ENCODE measurements at regions not wholly inside any gene's neighbourhood (a gene's known extent, or its start where the extent isn't known, plus 50 kb on each side); places are given as distances from the start of the nearest gene placed in this dataset.
"Not testable (repeated sequence)": the region's sequence is repeated elsewhere in the genome, so short reads cannot be mapped to it uniquely, and the experiment has no call there.

DNA sequence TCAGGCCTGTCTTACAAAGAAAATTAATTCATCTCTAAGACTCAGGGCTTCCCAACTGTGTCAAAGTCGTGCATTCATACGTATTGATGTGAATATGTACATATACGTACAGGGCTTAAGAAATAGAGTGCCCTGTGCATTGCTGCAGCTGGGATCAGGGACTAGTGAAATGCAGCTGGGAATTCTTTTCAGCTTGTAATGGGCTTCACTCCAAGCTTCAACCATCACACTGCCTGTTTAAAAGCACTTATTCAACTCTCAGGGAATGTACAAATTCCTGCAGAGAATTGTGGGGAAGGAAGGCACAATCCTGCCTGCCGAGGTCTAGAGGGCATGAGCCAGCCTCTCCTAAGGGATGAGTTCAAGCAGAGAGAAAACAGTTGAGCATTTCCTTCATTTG, 59.6 kb upstream of the MAN2A1 start:
- no peak for DNase-seq

DNA sequence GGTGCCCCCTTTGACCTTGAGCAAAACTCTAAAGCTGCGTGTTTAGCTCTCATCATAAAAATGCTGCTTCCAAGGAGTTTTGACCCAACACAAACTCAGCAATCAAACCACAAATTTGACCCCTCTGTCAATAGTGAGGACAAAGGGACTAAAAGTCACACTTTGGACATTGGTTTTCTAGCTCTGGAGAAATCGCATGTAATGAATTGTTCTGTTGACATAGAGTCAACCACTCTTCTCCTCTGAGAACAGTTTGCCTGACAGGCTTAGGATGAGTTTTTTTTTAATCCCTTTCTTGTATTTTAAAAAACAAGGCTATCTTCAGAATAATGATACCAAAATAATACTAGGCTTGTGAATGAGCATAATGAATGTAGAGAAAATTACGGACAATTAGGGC, 61.1 kb upstream of the MAN2A1 start:
- DNase-seq: no peak

DNA sequence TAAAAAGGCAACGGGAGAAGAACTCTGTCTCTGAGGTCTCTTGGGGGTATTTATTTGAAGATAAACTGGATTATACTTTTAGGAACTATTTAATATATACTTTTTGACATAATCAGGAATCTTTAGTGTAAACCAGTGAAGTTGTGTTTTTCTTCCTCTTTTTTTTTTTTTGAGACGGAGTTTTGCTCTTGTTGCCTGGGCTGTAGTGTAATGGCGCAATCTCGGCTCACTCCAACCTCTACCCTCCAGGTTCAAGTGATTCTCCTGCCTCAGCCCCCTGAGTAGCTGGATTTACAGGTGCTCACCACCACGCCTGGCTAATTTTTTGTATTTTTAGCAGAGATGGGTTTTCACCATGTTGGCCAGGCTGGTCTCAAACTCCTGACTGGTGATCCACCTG, 68.5 kb upstream of the MAN2A1 start:
- DNase-seq: not testable (repeated sequence)

DNA sequence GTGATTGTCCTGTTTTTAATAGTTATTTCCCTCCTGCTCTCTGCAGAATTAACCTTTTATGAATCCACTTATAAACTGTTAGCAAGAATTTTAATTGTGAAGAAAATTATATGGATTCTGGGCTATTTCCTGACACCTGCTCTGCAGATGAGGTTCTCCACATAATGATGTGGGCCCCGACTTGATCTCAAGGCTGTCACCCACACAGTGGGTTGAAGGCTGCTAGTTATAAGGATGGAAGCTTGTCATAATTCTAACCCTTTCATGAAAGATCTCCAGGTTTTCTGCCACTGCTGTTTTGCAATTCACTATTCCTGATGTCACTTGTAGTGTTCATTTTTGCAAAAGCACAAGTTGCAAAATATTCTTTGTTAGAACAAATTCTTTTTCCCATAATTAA, 69.1 kb upstream of the MAN2A1 start:
- DNase-seq: no peak

DNA sequence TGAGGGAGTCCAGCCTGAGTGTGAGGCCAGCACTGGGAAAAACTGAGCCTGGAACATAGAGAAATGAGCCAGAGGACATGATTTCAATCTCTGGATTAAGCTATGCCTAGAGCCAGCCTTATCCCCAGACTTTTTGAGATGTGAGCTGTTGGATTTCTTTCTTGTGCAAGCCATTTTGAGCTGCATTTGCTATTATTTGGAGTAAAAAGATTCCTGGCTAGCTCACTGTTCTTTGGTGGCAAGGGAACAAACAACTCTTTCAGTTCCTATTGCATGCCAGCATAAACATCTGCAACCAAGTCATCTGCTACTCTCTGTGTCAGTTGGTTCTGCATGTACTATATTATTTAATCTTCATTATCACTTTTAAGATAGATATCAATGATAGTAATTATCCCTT, 70.1 kb upstream of the MAN2A1 start:
- no peak for DNase-seq

DNA sequence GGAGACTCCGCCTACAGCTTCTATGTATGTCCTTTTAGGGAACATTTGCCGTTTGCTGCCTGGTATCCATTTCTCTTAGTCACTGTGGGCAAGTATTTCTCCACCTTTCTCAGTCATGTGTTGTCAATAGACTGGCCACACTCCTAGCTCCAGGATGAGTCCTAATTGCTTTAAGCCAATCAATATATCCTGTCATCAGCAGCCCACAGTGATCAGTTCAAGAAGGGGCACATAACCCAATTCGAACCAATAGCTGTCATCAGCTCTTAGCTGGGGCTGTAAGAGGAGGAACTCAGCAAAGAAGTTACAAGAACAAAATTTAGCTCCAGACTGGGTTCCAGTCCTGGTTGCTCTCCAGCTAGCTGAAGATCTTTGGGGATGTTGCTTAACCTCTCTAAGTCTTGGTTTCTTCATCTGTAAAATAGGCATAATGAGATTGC, 70.7 kb upstream of the MAN2A1 start:
- DNase-seq: no peak

DNA sequence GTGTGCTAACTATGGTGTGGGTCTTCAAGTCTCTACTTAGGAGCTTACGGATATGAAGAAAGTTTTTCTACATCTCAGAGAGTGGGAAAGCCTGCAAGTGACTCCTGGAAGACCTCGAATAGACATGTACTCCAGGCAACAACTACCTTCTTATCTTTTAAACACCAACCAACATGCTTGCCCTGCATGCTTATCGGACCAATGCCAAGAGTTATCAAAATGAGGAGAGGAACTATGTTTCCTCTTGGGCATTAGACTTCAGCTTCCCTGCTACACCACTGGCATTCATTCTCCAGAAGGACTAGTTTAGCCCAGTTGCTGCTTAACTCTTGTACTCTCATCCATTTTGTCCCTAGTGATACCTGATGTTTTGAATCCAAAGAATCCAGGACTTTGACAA, 74.7 kb upstream of the MAN2A1 start:
- no peak for DNase-seq

DNA sequence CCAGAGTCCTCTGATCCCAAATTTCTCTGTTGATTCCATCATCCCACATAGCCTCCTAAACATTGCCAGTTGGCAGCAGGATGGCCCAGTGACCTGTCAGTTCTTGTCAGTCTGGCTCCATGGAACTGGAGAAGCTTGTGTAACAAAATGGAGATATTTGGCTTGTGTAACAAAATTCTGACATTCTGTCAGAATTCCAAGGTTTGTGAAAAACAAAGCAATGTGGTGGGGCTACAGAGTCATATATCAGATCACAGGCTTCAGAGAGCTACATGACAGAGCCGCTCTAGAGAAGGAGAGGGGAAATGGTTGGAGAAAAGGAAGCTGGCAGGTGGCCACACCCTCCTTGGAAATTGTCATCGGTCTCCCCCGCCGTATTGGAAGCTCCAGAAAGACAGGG, 75.4 kb upstream of the MAN2A1 start:
- DNase-seq: no peak

DNA sequence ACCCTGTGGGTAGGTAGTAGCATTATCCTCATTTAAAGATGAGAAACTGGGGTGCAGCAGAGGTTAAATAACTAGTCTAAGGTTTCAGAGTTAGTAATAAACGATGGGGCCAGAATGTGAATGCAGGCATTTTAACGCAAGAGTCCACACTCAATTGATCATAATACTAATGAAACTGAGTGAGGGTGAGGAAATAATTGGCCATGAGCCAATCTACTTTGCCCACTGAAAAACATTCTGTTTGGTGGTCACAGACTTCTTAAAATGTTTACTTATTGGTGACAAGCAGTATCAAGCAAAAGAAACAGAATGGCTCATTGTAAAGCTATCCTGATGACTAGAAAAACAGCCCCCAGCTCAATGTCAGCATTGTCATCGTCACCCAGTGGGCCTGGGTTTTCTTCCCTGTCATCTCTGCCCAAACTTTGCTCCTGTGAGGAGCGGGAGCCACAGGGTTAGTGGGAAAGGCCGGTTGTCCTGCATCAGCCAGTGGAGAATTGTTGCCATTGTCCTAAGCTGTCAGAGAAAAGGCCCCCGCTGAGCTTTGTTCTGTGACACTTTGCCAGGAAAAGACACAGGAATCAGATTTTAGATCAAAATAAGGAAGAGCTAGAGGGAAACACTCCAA, 77.3 kb upstream of the MAN2A1 start:
- no peak for DNase-seq

DNA sequence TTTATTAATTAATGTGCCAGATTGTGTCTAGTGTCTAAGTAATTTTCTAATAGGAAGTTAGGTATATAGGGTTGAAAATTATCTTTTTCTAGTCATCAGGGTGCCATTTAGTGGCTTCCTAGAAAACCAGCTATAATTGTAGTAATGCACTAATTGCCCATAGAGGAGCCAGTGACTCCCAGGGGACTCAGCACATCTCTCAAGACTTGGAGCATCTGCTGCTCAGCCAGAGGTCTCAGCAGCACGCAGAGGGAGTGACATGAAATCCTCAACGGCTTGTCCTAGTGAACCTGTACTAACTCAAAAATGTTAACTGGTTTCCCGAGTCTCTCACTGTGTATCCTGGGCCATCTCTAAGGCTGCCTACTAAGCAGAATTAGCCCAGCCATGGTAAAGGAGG, 78.2 kb upstream of the MAN2A1 start:
- DNase-seq: no peak

DNA sequence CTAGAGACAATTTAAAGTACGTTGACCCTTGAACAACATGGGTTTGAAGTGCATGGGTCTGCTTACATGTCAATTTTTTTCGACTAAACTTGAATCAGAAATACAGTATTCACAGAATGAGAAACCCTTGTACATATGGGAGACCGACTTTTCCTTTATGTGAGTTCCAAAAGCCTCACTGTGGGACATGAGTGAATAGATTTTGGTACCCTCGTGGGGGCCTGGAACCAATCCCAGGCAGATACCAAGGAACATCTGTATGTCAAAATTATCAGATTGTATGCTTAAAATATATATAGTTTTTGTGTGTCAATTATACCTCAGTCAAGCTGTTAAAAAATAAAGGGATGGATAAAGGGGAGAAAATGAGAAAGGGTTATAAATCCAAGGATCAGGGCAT, 78.7 kb upstream of the MAN2A1 start:
- no peak for DNase-seq

DNA sequence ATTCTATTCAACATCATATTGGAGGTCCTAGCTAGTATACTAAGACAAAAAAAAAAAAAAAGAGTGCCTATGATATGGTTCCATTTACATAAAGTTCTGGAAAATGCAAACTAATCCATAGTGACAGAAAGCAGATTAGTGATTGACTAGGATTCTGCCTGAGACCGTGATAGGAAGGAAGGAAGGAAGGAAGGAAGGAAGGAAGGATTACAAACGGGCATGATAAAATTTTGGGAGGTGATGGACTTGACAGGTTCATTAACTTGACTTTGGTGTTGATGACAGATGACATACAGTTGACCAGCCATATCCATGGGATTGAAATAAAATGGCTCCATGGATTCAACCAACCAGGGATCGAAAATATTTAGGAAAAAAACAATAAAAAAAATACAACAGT, 79.1 kb upstream of the MAN2A1 start:
- no peak for DNase-seq

DNA sequence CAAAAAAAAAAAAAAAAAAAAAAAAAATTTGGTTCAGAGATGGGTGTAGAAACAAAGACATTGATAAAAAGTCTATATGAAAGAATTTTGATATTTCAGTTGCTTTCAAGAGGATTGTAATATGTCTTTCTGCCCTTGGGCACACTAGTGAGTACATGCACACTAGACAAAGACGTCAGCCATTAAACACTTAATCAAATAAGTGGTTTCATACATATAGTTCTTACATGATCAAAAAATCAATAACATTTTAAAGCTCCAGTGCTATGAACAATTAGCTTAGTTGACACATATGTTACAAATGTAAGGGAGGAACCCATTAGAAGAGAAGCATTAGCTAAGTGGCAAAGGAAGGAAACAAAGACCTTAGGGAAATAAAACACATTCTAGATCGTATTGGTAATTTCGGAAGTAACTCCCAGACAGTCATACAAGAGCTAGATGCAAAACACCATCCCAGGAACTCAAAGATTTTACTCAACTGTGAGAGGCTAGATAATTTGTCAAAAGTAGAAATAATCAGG, 84.5 kb upstream of the MAN2A1 start:
- DNase-seq: no peak

DNA sequence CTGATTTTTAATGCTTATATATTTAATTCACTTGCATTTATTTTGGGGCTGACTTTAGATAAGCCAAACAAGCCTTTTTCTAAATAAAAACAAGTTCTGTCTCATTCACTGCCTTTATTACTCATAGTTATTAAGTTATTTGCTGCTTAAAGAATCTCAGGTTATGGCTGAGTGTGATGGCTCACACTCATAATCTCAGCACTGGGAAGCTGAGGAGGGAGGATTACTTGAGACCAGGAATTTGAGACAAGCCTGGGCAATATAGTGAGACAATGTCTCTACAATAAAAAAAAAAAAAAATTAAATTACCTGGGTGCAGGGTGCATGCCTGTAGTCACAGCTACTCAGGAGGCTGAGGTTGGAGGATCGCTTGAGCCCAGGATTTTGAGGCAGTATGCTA, 85.0 kb upstream of the MAN2A1 start:
- no peak for DNase-seq

DNA sequence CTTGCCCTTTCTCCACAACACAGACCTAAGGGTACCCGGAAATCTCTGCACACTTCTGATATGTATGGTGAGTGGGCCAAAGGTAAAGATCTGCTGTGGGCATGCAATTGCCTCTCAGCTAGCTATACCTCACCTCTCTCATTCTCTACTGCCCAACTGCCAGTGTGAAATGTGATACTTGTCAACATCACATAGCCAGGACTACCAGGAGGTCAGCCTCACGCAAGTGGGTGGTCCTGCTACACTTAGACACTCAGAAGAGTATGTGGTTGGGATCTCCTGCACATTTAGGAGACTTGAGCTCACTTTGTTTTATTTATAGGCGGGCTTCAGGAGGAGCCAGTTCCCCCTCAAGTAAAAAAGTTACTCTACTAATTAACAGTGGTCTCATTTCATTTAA, 88.0 kb upstream of the MAN2A1 start:
- no peak for DNase-seq

DNA sequence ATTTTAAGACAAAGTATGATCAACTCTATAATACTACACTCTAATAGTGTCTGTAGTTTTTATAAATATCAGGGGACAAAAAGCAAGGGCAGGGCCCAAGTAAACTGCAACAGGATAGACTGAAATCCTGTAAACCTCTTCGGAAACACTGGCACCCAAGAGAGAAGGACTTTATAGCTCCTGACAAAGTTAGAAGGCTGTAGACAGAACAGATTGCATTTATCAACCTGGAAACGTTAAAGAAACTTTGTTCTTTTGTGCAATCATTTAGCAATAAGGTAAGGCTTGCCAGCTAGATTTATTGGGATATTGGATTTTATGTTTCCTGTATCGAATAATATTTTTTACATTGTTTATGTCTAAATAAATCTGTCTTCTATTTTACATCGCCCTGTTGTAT, 91.8 kb upstream of the MAN2A1 start:
- DNase-seq: no peak

DNA sequence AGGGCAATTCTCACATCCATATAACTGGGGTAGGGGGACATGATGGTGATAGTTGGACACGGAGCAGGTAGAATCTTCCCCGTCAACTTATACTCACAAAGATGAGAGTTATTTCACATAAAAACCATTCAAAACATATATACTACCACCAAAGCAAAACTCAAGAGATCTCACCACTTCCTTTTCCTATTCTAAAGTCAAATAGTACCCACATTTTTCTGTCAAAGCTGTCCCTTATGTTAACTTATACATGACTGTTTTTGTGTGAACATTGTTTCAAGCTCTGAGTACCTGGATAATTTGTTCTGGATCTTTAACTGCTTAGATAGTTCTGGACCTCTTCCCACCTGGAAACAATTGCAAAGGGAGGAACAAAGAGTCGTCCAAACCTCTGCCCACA, 95.5 kb upstream of the MAN2A1 start:
- no peak for DNase-seq

DNA sequence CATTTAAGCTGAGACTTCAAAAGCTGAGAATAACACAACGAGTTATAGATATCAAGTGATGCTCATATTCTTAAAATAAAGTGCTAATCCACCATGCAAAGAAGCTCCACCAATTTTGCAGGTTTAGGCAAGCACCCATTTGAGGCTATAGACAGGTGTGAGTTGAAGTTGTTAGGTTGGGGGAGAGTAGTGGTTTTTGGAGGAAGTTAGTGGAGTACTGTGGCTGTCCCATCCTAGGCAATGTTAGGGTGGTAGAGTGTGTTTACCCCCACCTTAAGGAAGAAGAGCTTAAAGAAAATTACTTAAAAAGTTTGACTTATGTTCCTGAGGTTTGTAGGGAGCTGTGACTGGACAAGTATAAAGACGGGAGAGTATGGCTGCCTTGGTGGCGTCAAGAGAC, 98.9 kb upstream of the MAN2A1 start:
- DNase-seq: no peak

DNA sequence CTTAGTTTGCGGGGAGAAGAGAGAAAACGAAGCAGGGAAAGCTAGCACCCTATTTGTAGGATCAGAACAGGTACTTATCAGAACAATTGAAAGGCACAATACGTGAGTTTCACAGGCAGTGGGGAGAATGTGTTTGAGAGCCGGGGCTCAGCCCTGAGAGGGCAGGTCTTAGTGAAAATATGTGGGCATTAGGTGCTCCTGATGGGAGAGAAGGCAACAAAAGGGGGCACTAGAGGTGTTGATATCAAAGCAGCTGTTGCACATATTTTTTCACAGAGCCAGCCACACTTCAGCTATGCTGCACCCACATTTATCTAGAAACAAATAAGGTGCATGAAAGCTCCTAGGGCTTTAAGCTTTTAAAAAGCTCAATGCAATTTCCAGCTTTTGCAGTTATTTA, 99.7 kb upstream of the MAN2A1 start:
- DNase-seq: peak in 1 of 2 donors; percentile 34

DNA sequence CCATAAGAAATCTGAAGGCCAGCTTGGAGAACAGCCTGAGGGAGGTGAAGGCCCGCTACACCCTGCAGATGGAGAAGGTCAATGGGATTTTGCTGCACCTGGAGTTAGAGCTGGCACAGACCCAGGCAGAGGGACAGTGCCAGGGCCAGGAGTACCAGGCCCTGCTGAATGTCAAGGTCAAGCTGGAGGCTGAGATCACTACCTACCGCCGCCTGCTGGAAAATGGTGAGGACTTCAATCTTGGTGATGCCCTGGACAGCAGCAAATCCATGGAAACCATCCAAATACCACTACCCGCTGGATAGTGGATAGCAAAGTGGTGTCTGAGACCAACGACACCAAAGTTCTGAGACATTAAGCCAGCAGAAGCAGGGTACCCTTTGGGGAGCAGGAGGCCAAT, 100.5 kb upstream of the MAN2A1 start:
- DNase-seq: no peak

DNA sequence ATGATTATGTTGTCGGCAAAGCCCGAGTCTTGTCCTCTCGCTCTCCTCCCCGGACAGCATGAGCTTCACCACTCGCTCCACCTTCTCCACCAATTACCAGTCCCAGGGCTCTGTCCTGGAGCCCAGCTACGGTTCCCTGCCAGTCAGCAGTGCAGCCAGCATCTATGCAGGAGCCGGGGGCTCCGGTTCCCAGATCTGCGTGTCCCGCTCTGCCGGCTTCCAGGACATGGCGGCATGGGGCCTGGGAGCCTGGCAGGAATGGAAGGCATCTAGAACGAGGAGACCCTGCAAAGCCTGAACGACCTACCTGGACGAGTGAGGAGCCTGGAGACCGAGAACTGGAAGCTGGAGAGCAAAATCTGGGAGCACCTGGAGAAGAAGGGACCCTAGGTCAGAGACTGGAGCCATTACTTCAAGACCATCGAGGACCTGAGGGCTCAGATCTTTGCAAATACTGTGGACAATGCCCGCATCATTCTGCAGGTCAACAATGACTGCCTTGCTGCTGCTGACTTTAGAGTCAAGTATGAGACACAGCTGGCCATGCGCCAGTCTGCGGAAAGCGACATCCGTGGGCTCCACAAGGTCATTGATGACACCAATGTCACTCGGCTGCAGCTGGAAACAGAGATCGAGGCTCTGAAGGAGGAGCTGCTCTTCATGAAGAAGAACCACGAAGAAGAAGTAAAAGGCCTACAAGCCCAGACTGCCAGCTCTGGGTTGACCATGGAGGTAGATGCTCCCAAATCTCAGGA, 101.3 kb upstream of the MAN2A1 start:
- no peak for DNase-seq

DNA sequence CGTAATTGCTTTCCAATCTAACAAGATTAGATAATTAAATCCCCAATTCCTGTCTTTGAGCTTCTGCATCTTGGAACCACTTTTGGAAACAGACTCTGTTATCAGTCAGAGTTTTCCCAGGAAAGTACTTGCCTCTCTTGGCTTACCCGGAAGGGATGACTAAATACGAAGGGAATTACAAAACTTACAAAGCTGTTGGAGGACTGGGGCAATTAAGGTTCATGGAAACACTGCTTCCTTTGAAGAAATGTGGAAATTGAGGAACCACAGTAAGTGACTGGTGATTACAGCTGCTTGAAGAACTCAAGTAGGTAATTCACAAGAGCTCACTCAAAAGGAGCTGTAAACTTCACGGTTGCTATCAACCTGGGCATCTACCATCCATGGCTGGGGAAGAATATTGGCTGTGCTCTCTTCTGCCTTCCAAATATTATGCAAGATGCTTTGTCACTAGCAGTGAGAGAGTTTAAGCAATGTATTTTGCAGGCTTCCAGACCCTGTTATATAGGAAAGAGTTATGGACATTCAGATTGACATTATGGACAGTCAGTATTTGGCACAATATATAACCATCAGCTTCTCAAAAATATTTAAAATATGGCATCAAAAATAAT, 104.6 kb upstream of the MAN2A1 start:
- no peak for DNase-seq

DNA sequence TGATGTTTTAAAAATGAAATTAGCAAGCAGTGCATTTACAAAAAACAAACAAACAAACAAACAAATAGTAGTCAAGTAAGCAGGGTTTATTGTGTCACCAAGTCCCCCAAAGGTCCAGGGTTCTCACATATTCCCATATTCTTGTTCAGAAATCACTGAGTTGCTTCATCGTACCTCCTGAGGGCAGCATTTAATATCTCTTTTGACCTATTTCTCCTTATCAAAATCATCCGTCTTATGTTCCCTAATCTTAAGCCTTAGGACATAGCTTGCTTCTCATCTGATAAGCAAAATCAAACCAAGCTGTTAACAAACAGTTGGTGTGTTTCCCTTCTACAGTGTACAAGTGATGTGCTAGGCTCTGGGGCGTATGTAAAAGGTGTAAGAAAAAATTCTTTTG, 109.5 kb upstream of the MAN2A1 start:
- DNase-seq: no peak

DNA sequence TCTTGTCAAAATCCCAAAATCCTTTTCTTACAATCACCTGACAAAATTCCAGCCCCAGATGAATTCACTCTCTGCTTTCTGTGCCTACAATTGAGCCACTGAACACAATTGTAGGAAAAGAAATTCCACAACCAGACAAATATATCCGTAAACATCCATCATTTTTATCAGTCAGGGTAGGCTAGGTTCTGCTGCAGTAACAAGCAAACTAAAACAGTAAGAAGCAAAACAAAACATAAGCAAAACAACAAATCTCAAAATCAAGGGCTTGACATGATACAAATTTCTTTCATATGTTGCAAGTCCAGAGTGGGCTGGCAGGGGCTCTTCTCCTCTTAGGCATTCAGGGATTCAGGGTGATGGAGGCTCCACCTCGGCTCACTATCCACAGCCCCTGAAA, 114.2 kb upstream of the MAN2A1 start:
- no peak for DNase-seq
